ENCODE measurements at regions not wholly inside any gene's neighbourhood (a gene's known extent, or its start where the extent isn't known, plus 50 kb on each side); places are given as distances from the start of the nearest gene placed in this dataset.

DNA sequence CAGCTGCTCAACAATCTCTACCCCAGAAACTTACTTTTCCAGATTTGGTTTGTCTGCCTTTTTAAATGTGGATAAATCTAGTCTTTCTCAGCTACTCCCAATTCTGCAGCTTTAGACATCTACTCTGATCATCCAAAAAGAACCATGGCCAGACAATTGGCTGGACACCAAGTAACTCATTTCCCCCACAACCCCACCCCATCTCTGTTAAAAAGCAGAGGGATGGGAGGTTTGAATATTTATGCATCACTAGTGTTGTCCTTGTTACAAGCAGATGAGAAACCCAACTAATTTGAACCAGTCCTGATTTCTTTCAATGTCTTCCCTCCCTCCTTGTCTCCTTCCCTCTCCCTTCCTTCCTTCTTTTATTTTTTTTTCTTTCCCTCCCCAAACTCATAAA lies 391.9 kb downstream of the GALC start:
- TF ChIP-seq EZH2 (IDR thresholded peaks at IDR 0.05; ENCODE audit: insufficient read depth, low read length), result no peak
- TF ChIP-seq, protein P1, sequence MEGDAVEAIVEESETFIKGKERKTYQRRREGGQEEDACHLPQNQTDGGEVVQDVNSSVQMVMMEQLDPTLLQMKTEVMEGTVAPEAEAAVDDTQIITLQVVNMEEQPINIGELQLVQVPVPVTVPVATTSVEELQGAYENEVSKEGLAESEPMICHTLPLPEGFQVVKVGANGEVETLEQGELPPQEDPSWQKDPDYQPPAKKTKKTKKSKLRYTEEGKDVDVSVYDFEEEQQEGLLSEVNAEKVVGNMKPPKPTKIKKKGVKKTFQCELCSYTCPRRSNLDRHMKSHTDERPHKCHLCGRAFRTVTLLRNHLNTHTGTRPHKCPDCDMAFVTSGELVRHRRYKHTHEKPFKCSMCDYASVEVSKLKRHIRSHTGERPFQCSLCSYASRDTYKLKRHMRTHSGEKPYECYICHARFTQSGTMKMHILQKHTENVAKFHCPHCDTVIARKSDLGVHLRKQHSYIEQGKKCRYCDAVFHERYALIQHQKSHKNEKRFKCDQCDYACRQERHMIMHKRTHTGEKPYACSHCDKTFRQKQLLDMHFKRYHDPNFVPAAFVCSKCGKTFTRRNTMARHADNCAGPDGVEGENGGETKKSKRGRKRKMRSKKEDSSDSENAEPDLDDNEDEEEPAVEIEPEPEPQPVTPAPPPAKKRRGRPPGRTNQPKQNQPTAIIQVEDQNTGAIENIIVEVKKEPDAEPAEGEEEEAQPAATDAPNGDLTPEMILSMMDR (IDR thresholded peaks at IDR 0.05; ENCODE audit: insufficient read depth, low read depth, low read length), result no peak
- Histone ChIP-seq H3K79me2 (ENCODE audit: insufficient read depth, low read length) (no peaks in the 10 kb centered on the region), H3K4me3 (ENCODE audit: insufficient read depth, low read depth, low read length) (no peak overlapping the region), H3K4me2 (ENCODE audit: low read length) (no peak overlapping the region), H3K9me3 (ENCODE audit: insufficient read depth, low read depth, low read length) (no peaks in the 10 kb centered on the region), H4K20me1 (ENCODE audit: insufficient read depth, low read length) (no peaks in the 10 kb centered on the region), H3K9ac (ENCODE audit: low read length) (no peak overlapping the region), H3K27ac (ENCODE audit: low read depth, low read length) (no peak overlapping the region), H3K4me1 (ENCODE audit: insufficient read depth, low read length) (no peaks in the 10 kb centered on the region), H2AFZ (ENCODE audit: low read depth, low read length) (no peak overlapping the region), H3K36me3 (ENCODE audit: insufficient read depth, low read length) (no peaks in the 10 kb centered on the region), H3K27me3 (ENCODE audit: insufficient read depth, low read length) (no peaks in the 10 kb centered on the region)
- peaks cover 6% of the 10 kb centered on the region for H3K9me3 Mint-ChIP-seq (ENCODE audit: unreplicated experiment)
- no peak overlapping the region for H3K27ac Mint-ChIP-seq (ENCODE audit: unreplicated experiment)
- no peaks in the 10 kb centered on the region for H3K27me3 Mint-ChIP-seq (ENCODE audit: low read depth, unreplicated experiment)
- H3K4me1 Mint-ChIP-seq (ENCODE audit: low read depth, unreplicated experiment), result no peaks in the 10 kb centered on the region
- no peak for DNase-seq (ENCODE audit: low read depth)
- no peaks in the 10 kb centered on the region for H3K36me3 Mint-ChIP-seq (ENCODE audit: low read depth, unreplicated experiment)
- no peak overlapping the region for H3K4me3 Mint-ChIP-seq (ENCODE audit: unreplicated experiment)
- no peak for FAIRE-seq

DNA sequence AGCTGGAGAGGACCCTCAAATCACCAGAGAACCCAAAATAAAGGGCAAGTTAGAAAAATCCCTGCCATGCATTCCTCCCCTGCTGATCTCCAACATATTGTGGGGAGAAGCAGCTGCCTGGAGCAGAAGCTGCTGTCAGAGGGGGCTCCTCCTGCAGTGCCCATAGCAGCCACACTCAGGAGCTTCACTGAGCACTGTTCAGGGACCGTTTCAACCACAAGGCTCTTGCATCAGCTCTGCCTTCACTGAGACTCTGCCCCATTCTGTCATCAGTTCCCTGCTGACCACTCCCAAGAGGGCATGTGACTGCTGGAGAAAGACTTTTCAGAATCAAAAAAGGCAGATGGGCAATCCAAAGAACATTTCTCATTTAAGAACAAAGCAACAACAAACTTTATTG lies 392.7 kb downstream of the GALC start:
- no peaks in the 10 kb centered on the region for H3K9me3 ChIP-seq (ENCODE audit: insufficient read depth, low read depth, low read length)
- H3K4me3 ChIP-seq (ENCODE audit: insufficient read depth, low read depth, low read length), result no peak overlapping the region
- TF ChIP-seq, protein P1 (IDR thresholded peaks at IDR 0.05; ENCODE audit: insufficient read depth, low read depth, low read length), result no peak
- no peak overlapping the region for H3K4me3 Mint-ChIP-seq (ENCODE audit: unreplicated experiment)
- FAIRE-seq (no peak), DNase-seq (ENCODE audit: low read depth) (no peak)
- H4K20me1 ChIP-seq (ENCODE audit: insufficient read depth, low read length), result no peaks in the 10 kb centered on the region
- H3K79me2 ChIP-seq (ENCODE audit: insufficient read depth, low read length), result no peaks in the 10 kb centered on the region
- H3K36me3 ChIP-seq (ENCODE audit: insufficient read depth, low read length), result no peaks in the 10 kb centered on the region
- no peaks in the 10 kb centered on the region for H3K4me1 Mint-ChIP-seq (ENCODE audit: low read depth, unreplicated experiment)
- H3K4me1 ChIP-seq (ENCODE audit: insufficient read depth, low read length), result no peaks in the 10 kb centered on the region
- H3K27ac ChIP-seq (ENCODE audit: low read depth, low read length), result no peak overlapping the region
- H3K36me3 Mint-ChIP-seq (ENCODE audit: low read depth, unreplicated experiment), result no peaks in the 10 kb centered on the region
- H3K9ac ChIP-seq (ENCODE audit: low read length), result no peak overlapping the region
- no peak overlapping the region for H3K4me2 ChIP-seq (ENCODE audit: low read length)
- H3K27me3 Mint-ChIP-seq (ENCODE audit: low read depth, unreplicated experiment), result no peaks in the 10 kb centered on the region
- H3K9me3 Mint-ChIP-seq (ENCODE audit: unreplicated experiment), result peaks cover 6% of the 10 kb centered on the region
- no peak overlapping the region for H3K27ac Mint-ChIP-seq (ENCODE audit: unreplicated experiment)
- H3K27me3 ChIP-seq (ENCODE audit: insufficient read depth, low read length), result no peaks in the 10 kb centered on the region
- H2AFZ ChIP-seq (ENCODE audit: low read depth, low read length), result no peak overlapping the region

DNA sequence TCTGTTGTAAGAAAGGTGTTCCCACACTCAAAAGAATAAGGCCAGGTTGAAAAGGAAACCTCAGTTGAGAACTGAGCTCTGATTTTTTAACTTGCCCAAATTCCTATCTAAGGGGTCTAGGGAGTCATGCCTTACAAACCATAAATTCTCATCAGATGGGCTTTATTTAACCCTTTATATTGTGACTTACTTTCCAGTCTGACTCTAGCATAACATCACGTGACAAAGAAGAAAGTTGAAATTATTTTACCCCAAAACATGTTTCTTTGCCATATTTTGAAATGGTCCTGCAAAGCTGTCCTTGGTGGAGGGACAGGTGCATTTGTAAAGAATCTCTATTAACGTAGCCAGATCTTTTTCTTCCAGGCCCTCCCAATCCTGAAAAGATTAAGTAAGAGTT lies 411.7 kb downstream of the GALC start:
- H3K4me3 Mint-ChIP-seq (ENCODE audit: unreplicated experiment), result no peak overlapping the region
- Histone ChIP-seq H4K20me1 (ENCODE audit: insufficient read depth, low read length) (no peaks in the 10 kb centered on the region), H3K9ac (ENCODE audit: low read length) (no peak overlapping the region), H3K79me2 (ENCODE audit: insufficient read depth, low read length) (no peaks in the 10 kb centered on the region), H3K36me3 (ENCODE audit: insufficient read depth, low read length) (no peaks in the 10 kb centered on the region), H3K27me3 (ENCODE audit: insufficient read depth, low read length) (no peaks in the 10 kb centered on the region), H3K4me3 (ENCODE audit: insufficient read depth, low read depth, low read length) (no peak overlapping the region), H3K27ac (ENCODE audit: low read depth, low read length) (no peak overlapping the region), H2AFZ (ENCODE audit: low read depth, low read length) (no peak overlapping the region), H3K4me2 (ENCODE audit: low read length) (no peak overlapping the region), H3K9me3 (ENCODE audit: insufficient read depth, low read depth, low read length) (no peaks in the 10 kb centered on the region), H3K4me1 (ENCODE audit: insufficient read depth, low read length) (no peaks in the 10 kb centered on the region)
- H3K4me1 Mint-ChIP-seq (ENCODE audit: low read depth, unreplicated experiment), result no peaks in the 10 kb centered on the region
- no peak for DNase-seq (ENCODE audit: low read depth)
- TF ChIP-seq EZH2 (IDR thresholded peaks at IDR 0.05; ENCODE audit: insufficient read depth, low read length), result no peak
- TF ChIP-seq, protein P1 (IDR thresholded peaks at IDR 0.05; ENCODE audit: insufficient read depth, low read depth, low read length), result no peak
- H3K27me3 Mint-ChIP-seq (ENCODE audit: low read depth, unreplicated experiment), result peaks cover 4% of the 10 kb centered on the region
- no peak for FAIRE-seq
- H3K36me3 Mint-ChIP-seq (ENCODE audit: low read depth, unreplicated experiment), result no peaks in the 10 kb centered on the region
- no peak overlapping the region for H3K27ac Mint-ChIP-seq (ENCODE audit: unreplicated experiment)
- no peaks in the 10 kb centered on the region for H3K9me3 Mint-ChIP-seq (ENCODE audit: unreplicated experiment)
